CD4-positive, alpha-beta T cell treated with Interleukin-4 for 1 hour (primary cell): ENCODE measurements at regions not wholly inside any gene's neighbourhood (a gene's known extent, or its start where the extent isn't known, plus 50 kb on each side); places are given as distances from the start of the nearest gene placed in this dataset.
"Not testable (repeated sequence)": the region's sequence is repeated elsewhere in the genome, so short reads cannot be mapped to it uniquely, and the experiment has no call there.

ENCODE experiments used
- DNase-seq, 2 donors: peaks; one replicate each; pipeline ENCODE4 v3.0.0-alpha.2; 2020 to 2022

DNA sequence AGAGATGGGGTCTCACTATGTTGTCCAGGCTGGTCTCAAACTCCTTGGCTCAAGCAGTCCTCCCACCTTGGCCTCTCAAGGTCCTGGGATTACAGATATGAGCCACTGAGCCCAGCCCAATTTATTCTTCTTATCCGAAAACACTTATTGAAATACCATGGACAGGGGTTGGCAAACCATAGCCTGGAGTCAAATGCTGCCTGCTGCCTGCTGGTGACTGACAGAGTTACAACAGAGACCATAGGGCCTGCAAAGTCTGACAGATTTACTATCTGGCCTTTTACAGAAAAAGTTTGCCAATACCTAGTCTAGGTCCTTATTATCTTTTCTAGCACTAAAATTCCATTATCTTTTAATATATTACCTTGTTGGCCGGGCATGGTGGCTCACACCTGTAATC is 87.1 kb upstream of the ZNF281 start:
- no peak for DNase-seq

DNA sequence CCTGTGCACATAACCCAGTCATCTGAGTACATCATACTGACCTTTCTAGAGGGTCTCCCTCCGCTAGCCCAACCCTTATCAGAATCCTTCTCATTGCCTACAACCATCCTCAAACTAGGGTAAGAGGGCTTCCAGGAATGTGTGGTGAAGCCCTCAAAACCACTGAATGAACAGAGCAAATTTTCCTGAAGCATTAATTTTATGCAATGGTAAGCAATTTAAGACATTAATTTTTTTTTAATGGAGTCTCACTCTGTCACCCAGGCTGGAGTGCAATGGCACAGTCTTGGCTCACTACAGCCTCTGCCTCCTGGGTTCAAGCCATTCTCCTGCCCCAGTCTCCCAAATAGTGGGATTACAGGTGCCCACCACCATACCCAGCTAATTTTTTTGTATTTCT is 86.1 kb upstream of the ZNF281 start:
- no peak for DNase-seq

DNA sequence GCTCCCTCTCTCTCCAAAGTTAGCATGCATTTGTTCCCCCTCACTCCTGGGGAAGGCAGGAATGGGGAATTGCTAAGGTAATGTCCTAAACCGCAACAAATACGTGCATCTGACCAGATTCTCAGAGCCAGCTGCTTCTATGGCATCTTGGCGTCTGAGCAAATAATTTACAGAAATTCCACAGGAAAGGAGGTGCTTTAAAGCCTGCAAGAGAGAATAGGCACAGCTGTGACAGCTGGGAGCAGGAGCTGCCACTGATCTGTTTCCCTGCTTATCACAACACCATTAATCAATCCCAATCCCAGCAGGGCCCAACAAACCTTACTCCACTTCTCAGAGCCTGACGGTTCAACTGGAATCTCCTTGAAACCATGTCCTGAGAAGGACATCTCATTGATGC is 83.5 kb upstream of the ZNF281 start:
- no peak for DNase-seq

DNA sequence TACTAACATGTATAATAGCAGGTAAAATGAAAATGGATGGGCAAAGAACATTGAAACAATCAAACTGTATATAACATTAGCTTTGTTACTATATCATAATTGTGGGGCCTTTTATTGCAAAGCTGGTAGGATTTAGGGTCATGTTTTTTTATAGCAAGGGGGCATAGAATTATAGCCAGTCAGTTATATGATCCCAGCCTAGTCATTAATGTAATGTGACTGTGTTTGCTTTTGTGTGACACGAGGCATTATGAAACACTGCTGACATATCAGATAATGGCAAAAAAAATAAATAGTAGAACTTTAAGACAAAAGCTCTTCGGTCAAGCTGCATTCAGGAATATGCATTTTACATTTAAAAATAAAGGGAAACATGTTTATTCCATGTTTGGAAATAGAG is 81.3 kb upstream of the ZNF281 start:
- no peak for DNase-seq

DNA sequence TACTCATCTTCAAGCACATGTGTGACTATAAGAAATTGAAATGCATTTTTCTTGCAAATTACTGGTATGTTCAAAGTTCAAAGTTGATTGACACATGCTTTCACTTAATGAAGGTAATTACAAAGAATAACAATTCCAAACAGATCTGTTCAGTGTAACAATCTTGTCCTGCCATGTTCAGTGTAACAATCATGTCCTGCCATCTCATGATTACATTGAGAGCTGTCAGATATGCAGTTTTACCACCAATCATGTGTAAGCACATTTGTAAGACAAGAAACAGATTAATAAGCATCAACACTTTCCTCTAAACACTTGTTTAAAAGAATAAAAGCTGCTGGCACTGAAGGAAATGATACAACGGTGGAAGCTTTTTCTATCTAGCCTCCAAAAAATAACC is 80.3 kb upstream of the ZNF281 start:
- no peak for DNase-seq

DNA sequence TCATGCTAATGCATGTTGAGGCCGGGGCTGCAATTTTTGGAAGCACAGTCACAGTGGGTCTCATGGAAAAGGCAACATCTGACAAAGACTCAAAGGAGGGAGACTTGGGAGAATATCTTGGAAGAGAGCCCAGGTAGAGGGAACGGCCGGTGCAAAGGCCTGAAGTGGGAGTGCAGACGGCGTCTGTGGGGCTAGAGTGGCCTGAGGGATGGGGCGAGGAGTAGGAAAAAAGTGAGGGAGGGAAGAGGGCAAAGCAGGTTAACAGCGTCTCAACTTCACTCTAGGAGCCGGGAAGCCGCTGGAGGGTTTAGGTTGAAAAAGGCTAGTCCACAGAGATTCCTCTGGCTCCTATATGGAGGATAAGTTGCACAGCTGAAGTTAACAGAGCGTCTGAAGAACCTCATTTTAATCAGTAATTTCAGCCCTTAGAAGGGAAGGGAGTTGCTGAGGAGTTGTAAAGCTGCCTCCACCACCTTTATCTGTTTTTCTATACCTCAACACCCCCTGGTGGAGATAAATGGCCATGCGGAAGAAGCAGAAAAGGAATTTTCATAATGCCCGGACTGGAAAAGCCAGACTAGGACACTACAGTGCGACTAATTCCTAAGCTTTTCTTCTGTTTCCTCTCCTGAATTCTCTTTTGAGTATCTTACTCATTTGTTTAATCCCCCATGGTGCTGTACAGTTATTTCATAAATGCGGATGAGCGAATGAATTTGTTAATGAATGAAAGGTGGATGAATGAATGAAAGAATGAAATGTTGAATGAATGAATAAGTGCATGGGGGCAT is 78.7 kb upstream of the ZNF281 start:
- peak; percentile 36 to 63 for DNase-seq

DNA sequence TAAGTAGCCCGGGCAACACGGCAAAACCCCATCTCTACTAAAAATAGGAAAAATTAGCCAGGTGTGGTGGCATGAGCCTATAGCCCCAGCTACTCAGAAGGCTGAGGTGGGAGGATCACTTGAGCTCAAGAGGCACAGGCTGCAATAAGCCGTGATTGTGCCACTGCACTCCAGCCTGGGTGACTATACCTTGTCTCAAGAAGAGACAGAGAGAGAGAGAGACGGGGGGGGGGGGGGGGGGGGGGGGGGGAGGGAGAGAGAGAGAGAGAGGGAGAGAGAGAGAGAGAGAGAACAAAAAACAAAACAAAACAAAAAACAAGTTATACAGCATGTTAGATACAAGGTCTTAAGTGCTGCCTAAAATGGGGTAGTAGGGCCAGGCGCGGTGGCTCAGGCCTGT is 77.8 kb upstream of the ZNF281 start:
- DNase-seq: no peak

DNA sequence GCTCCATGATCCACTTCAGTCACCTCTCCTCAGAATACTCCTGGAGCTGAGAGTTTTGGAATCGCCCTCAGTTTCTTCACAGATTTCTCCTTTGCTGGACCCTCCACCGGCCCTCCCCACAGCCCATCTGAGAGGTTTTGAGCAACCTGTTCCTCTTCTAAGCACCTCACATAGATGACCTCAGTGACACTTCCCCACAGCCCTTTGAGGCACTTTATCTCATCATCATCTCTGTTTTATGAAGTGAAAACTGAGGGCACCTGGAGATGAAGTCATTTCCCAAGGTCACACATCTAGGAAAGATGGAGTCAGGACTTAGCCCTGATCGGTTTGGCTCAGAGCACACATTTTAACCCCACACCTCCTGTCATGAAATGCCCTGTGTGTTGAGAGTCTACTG is 76.8 kb upstream of the ZNF281 start:
- DNase-seq: no peak

DNA sequence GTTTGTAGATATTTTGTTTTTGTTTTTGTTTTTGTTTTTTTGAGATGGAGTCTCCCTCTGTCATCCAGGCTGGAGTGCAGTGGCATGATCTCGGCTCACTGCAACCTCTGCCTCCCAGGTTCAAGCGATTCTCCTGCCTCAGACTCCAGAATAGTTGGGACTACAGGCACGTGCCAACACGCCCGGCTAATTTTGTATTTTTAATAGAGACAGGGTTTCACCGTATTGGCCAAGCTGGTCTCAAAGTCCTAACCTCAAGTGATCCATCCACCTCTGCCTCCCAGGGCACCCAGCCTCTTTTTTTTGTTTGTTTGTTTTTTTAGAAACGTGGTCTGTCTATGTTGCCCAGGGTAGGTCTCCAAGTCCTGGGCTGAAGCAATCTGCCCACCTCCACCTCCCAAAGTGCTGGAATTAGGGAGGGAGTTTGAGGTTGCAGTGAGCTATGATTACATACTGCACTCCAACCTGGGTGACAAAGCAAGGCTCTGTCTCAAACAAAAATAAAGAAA is 74.7 kb upstream of the ZNF281 start:
- not testable (repeated sequence) for DNase-seq

DNA sequence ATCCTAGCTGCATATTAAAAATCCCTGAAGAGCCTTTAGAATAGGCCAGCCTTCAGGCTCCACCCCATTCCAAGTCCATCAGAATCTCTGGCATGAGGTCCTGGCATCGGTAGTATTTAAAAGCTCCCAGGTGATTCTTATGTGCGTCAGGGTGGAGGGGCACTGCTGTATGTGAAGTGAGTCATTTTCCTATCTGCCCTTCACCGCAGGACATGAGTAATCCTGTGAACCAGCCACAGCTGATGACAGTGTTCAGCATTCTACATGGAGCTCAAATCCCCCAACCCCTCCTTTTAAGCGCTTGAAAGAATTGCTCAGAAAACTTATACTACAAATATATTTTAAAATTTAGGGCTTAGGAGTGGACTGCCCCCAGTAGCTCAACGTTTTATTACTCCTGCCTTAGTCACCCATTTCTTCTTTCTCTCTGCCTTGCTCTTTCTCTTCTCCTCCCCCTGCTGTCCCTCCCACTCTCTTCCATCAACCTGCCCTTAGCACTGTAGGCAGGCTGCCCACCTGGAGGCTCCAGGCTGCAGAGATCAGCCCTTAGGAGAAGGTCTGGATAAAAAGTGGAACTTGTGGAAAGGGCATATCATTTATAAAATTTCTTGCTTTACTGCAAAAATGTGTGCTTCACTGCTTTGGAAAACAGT is 73.8 kb upstream of the ZNF281 start:
- peak in 1 of 2 donors; percentile 11 for DNase-seq

DNA sequence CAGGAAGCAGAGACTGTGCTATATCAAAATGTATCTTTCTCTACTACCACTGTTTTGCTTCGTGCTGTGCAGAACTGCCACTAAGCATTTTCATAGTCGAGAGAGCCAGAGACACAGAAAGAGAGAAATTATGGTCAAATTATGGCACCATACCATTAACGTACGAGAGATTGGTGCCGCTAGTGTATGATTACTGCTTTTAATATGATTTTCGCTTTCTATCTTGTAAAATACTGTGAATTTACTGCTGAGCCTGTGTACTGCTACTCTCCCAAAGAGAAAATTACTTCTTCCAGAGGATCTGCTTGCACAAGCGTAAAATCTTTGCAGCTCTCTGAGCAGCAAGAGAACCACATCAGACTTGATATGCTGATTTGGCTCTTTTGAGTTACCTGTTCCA is 71.1 kb upstream of the ZNF281 start:
- no peak for DNase-seq

DNA sequence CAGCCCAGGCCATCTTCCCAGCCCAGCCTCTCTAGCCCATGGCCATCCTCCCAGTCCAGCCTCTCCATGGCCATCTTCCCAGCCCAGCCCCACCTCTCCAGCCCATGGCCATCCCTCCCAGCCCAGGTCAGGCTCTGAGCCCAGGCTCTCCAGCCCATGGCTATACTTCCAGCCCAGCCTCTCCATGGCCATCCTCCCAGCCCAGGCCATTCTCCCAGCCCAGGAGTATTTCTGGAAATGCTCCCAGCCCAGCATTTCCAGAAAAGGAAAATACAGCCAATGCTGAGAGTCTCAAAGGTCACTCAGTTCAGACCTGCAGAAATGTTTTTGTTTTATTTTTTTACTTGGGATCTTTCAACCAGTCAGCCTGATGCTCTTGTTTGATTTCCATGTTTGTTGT is 70.0 kb upstream of the ZNF281 start:
- DNase-seq: no peak

DNA sequence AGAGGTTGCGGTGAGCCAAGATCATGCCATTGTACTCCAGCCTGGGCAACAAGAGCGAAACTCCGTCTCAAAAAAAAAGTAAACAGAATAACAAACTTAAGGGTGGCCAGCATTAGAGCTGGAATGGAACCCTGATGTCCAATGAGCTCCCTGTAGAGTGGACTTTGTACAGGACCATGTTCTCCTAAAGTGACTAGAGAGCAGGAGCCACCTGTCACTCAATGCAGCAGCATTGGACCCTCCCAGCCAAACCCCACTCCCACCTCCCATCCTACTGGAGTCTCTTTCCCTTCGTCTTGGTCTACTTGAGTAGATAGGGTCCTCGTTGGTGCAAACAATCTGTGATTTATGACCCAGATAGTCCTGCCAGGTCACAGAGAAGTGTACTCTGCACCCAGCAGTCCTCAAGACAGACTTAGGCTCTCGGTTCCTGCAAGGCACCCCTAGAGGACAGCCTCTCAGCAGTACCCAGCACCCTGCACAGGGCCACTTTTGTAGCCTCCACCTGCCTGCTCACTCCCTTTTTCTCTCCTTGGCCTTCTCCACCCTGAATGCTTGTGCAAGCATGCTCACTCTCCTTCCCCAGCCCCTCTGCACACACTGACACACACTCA is 69.2 kb upstream of the ZNF281 start:
- DNase-seq: no peak

DNA sequence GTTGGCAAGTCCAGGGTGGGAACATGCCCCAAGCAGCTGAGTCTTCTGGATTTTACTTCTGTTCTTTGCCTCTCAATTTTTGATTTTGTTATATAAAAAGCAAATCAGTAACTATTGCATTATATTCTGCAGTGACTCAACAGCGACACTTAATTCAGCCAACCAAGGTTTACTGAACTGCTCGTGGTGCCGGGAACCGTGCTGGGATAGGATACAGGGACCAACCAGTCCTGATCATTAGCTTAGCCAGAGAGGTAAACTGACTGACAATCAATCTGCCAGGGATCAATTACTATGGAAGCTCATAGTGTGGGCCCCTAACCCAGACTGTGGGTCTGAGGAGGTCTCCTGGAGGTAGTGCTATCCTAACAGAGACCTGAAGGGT is 68.4 kb upstream of the ZNF281 start:
- DNase-seq: no peak

DNA sequence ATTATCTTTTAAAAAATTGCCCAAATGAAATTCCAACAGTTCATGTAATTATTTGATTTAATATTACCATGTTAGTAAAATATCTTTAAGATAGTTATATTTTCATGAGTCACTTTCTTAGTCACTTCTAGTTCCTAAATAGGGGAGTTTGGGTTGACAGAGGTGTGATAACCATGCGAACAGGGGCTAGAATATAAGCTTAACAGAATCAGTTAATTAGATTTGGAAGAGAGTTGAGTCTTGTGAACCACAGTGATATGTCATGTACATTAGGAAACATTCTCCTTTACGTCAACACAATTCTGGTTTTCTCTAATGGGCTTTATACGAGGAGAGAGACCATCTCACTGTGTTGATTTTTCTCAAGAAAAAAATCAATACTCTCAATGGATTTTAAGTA is 64.8 kb upstream of the ZNF281 start:
- no peak for DNase-seq

DNA sequence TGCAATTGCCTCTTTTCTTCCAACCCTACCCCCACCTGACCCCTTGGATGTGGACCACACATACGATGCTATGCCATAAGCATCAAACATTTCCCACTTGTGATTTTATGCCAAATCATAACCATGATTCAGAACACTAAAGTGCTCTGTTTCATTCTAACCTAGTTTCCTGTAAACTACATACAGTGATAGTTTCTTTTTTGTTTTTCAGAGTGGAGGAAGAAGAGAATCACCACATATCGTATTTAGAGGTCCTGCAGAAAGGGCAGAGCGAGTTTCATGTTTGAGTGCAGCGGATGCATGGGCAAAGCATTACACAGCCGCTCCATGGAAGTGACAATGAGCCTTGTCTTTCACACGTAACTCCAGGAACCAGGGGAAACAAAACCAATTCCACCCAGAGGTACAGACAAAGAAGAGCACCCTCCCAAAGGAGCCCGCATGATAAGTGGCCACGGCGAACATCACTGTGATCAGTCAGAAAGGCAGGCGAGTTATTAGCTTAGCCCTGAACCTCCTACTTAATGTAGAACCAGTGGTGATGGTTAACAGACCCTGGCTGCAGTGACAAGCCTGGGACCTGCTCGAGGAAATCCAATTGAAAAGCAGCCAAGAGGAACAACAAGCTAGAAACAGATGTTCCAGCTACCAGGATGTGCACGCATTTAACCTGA is 64.0 kb upstream of the ZNF281 start:
- peak in 1 of 2 donors; percentile 16 for DNase-seq

DNA sequence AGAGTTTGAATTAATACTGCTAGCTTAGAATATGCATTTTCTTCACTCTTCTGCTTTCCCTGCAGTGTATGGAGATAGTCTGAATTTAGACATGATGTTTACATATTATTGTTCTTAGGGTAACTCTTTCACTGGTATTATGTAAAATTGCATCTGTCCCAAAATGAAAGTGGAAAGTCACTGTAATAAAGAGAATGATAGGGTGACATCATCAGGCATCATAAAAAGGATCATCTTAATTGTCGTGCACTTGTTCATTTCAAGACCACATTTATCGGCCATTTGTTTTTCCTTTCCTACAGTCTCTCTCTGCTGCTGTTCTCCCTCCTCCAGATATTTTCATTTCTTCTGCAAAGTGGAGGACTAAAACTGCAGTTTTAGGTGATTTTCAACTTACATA is 61.9 kb upstream of the ZNF281 start:
- DNase-seq: no peak

DNA sequence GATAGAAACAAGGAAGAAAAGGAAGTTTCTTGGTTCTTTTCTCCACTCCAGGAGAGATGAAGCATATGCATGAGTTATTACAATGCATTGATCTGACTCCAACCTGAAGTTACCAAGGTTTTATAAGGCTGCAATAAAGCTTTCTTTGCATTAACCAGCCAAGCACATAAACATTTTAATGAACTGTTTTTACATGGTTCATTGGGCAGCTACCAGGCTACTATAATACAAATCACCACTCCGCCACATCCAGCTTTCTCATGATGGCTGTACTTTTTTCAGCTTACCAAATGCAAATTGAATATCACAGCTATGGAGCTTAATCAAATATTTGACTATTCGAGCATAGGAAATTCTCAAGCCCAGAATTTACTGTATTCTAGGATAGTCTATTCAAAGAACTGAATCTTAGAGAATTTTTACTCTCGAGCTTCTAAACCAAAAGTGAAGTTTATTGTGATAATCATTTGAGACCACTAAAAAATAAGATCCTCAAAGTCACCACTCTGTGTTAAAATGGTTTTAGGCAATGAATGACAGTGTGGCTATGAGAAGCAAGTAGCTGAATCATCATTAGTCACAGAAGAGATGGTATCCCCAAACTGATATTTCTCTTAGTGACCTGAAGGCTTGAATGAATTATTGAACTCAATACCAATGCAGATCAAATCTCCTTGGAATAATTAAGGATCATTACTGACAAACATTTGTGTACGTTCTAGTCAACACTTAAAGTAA is 58.6 kb upstream of the ZNF281 start:
- DNase-seq: no peak

DNA sequence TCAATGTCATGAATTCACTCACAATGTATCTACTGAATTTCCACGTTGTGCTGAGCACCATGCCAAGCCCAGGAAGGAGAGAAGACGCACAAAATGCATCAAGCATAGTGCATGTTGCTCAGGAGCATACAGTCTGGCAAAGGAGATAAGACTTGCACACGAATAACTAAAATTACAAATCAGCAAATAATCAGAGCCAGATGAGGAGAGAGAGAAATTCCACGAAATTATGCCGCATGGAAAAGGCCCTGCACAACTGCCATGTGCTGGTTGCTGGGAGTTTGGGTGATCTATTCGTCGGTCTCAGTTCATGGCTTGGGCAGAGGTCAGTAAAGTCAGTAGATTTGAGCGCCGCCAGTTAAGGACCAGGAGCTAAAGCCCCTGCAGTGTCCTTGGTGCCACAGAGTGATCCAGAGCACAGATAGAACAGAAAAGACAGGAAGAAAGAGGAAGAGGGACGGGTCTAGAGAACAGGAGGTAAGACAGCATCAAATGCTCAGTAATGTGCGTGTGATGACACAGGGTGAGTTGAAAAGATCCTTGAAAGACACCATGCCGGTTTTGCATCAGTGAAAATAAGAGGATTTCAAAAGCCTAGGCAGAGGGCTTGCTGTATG is 55.1 kb upstream of the ZNF281 start:
- DNase-seq: no peak
